SK-N-MC (cell line): ENCODE measurements at regions not wholly inside any gene's neighbourhood (a gene's known extent, or its start where the extent isn't known, plus 50 kb on each side); places are given as distances from the start of the nearest gene placed in this dataset.

Source experiments
- FOXP2 ChIP-seq: optimal IDR thresholded peaks from 2 replicates; pipeline ENCODE3; 2011; ENCODE audit warnings: mild to moderate bottlenecking, moderate library complexity; ENCODE audit not compliant: insufficient read depth; ENCODE audit errors: extremely low read length, control extremely low read depth
- POLR2AphosphoS5 ChIP-seq: IDR thresholded peaks from 2 replicates; pipeline ENCODE4 v1.6.1; 2012; ENCODE audit warnings: mild to moderate bottlenecking, low read depth, low read length, borderline replicate concordance

DNA sequence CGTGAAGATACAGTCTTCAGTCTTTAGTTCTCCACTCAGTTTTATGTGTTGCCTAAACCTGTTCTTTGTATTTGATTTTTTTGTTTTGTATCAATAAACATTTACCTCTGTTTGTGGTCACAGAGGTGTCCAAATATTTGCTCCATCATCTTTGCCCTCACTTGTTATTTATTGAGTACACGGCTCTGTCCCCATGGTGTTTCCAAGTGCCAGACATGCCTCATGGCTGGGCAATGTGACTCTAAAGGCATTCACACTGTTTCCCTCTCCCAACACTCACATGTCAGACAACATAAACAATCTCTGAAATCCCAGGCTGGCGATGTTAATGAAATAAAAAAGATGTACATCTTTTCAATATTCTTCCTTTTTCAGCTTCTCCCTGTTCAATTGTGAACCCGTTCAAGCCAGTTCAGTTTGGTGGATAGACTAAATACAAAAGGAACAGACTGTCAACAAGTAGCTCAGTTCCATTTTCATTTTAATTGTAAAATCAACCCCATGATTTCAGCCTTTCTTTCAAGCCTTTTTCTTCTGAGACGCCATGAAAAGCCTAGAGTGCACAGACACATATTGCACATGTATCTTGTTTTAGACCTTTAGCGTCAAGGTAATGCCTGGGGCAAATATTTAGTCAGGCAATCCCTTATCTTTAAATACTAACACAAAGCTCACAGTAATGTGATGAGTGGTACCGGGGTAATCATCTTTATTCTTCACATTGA is 680.7 kb downstream of the GALC start:
- no peak for TF ChIP-seq POLR2AphosphoS5
- no peak for TF ChIP-seq FOXP2
